Fibroblast of lung (primary cell): ENCODE measurements at regions not wholly inside any gene's neighbourhood (a gene's known extent, or its start where the extent isn't known, plus 50 kb on each side); places are given as distances from the start of the nearest gene placed in this dataset.

Experiments used
- DNase-seq, 2 donors: peaks; one replicate each; pipeline versions ENCODE4 v3.0.0 to v3.0.0-alpha.2; 2010; ENCODE audit warnings: low read depth in 2 of 2
- H2AFZ ChIP-seq: 2 replicates; pipeline ENCODE4 v1.5.1; 2012; ENCODE audit warnings: low read length, control low read depth, inconsistent platforms
- H3K27ac ChIP-seq: 2 replicates; pipeline ENCODE4 v1.5.1; 2011; ENCODE audit warnings: low read length, control low read depth; ENCODE audit not compliant: insufficient read depth
- H3K27me3 ChIP-seq: 2 replicates; pipeline ENCODE4 v1.5.1; 2011; ENCODE audit warnings: mild to moderate bottlenecking, low read length; ENCODE audit not compliant: control insufficient read depth, insufficient read depth
- H3K36me3 ChIP-seq: 2 replicates; pipeline ENCODE4 v1.5.1; 2011; ENCODE audit warnings: low read length; ENCODE audit not compliant: control insufficient read depth, insufficient read depth
- H3K4me1 ChIP-seq: 2 replicates; pipeline ENCODE4 v1.5.1; 2011; ENCODE audit warnings: low read length; ENCODE audit not compliant: control insufficient read depth, insufficient read depth; ENCODE audit errors: extremely low read depth
- H3K4me2 ChIP-seq: 2 replicates; pipeline ENCODE4 v1.5.1; 2011; ENCODE audit warnings: low read length, control low read depth; ENCODE audit not compliant: insufficient read depth; ENCODE audit errors: extremely low read depth
- H3K4me3 ChIP-seq, 4 experiments: fragments of 200-600 bp in 1 of 4; sonication (generic) in 1 of 4; replicated peaks in 1 of 4; 2 replicates each; pipeline ENCODE4 v1.5.1; 2011 to 2016; ENCODE audit warnings: low read length in 4 of 4, low read depth in 3 of 4, mild to moderate bottlenecking in 3 of 4, control low read depth in 2 of 4, inconsistent platforms in 1 of 4, mixed read lengths in 1 of 4; ENCODE audit not compliant: insufficient read depth in 1 of 4; ENCODE audit errors: control extremely low read depth in 1 of 4
- H3K79me2 ChIP-seq: 2 replicates; pipeline ENCODE4 v1.5.1; 2012; ENCODE audit warnings: mild to moderate bottlenecking, low read length, inconsistent platforms; ENCODE audit not compliant: control insufficient read depth, insufficient read depth
- H3K9ac ChIP-seq: 2 replicates; pipeline ENCODE4 v1.5.1; 2011; ENCODE audit warnings: mild to moderate bottlenecking, low read length, control low read depth; ENCODE audit not compliant: insufficient read depth
- H3K9me3 ChIP-seq: 2 replicates; pipeline ENCODE4 v1.5.1; 2012; ENCODE audit warnings: low read depth, low read length; ENCODE audit not compliant: control insufficient read depth, insufficient read depth
- H4K20me1 ChIP-seq: 2 replicates; pipeline ENCODE4 v1.5.1; 2011; ENCODE audit warnings: low read length; ENCODE audit not compliant: control insufficient read depth, insufficient read depth; ENCODE audit errors: extremely low read depth
- CTCF ChIP-seq, 2 donors: IDR thresholded peaks in 1 of 2; conservative IDR thresholded peaks in 1 of 2; 1 replicate in 1 of 2; 2 replicates in 1 of 2; pipeline ENCODE4 v1.5.1; 2011 to 2012; ENCODE audit warnings: low read length in 2 of 2, control low read depth in 1 of 2, inconsistent platforms in 1 of 2, low read depth in 1 of 2, mild to moderate bottlenecking in 1 of 2
- EZH2 ChIP-seq: IDR thresholded peaks from 2 replicates; pipeline ENCODE4 v1.5.1; 2012; ENCODE audit warnings: low read length, control low read depth, mild to moderate bottlenecking; ENCODE audit errors: missing control alignments

GRCh38 chr2:16060125-16060935, 120.0 kb downstream of the MYCN start:
- Histone ChIP-seq H3K36me3 (no peaks in the 10 kb centered on the region), H3K9me3 (no peaks in the 10 kb centered on the region)

DNA sequence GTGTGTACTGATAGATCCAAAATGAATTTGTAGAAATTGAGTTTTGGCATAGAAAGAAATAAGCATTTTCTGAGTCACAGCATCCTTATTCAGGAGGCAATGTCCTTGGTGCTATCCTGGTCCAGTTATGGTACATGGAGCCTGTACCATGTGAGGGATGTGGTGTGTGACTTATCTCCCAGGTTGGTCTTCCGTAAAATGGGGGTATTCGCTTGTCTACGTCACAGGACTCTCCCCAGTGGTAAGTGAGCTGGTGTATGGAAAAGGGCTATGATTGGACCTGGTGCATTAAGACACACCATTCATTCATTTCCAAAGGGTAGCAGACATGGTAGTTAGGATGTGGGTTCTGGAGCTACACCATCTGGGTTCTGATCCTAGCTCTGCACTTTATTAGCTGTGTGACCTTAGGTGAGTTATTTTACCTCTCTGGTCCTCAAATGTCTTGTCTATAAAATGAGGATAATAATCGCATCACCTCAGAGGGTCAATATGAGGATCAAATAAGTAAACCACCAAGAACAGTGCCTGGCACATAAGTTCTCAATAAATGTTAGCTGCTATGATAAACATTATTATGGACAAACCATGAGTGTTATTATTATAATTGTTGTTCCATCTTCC, 119.2 kb downstream of the MYCN start:
- H3K9me3 ChIP-seq = no peaks in the 10 kb centered on the region
- no peaks in the 10 kb centered on the region for H3K79me2 ChIP-seq
- no peaks in the 10 kb centered on the region for H4K20me1 ChIP-seq
- no peak overlapping the region for H3K4me3 ChIP-seq
- H3K27ac ChIP-seq = no peak overlapping the region
- H3K4me1 ChIP-seq = no peaks in the 10 kb centered on the region
- no peaks in the 10 kb centered on the region for H3K36me3 ChIP-seq
- DNase-seq = no peak
- H3K27me3 ChIP-seq = no peaks in the 10 kb centered on the region
- TF ChIP-seq EZH2 (no peak), CTCF (conservative IDR thresholded peaks at IDR 0.05 in 1 of 2, IDR thresholded peaks at IDR 0.05 in 1 of 2; ENCODE audit: low read depth in 1 of 2, low read length in 2 of 2) (no peak)
- H3K9ac ChIP-seq = no peak overlapping the region
- H2AFZ ChIP-seq = no peak overlapping the region
- H3K4me2 ChIP-seq = no peak overlapping the region

More at GRCh38 chr2:16060125-16060935, 120.0 kb downstream of the MYCN start:
- Histone ChIP-seq H4K20me1 (no peaks in the 10 kb centered on the region), H3K4me2 (no peak overlapping the region), H3K27me3 (no peaks in the 10 kb centered on the region), H3K4me1 (no peaks in the 10 kb centered on the region), H3K79me2 (no peaks in the 10 kb centered on the region), H3K9ac (no peak overlapping the region), H3K4me3 (no peak overlapping the region), H3K27ac (no peak overlapping the region), H2AFZ (no peak overlapping the region)
- no peak for DNase-seq
- TF ChIP-seq CTCF (conservative IDR thresholded peaks at IDR 0.05 in 1 of 2, IDR thresholded peaks at IDR 0.05 in 1 of 2; ENCODE audit: low read depth in 1 of 2, low read length in 2 of 2) = no peak
- TF ChIP-seq EZH2 = no peak

- Histone ChIP-seq H3K27me3 (no peaks in the 10 kb centered on the region), H3K9ac (no peak overlapping the region), H3K27ac (no peak overlapping the region), H3K4me3 (no peak overlapping the region), H3K4me1 (no peaks in the 10 kb centered on the region), H3K36me3 (no peaks in the 10 kb centered on the region), H3K9me3 (no peaks in the 10 kb centered on the region), H2AFZ (no peak overlapping the region), H4K20me1 (no peaks in the 10 kb centered on the region), H3K79me2 (no peaks in the 10 kb centered on the region), H3K4me2 (no peak overlapping the region)
- TF ChIP-seq CTCF (conservative IDR thresholded peaks at IDR 0.05 in 1 of 2, IDR thresholded peaks at IDR 0.05 in 1 of 2; ENCODE audit: low read depth in 1 of 2, low read length in 2 of 2) = no peak
- no peak for TF ChIP-seq EZH2
- DNase-seq = no peak
These were observed 118.5 kb downstream of the MYCN start for GRCh38 chr2:16058747-16059358.
